ENCODE measurements at regions not wholly inside any gene's neighbourhood (a gene's known extent, or its start where the extent isn't known, plus 50 kb on each side); places are given as distances from the start of the nearest gene placed in this dataset.

DNA sequence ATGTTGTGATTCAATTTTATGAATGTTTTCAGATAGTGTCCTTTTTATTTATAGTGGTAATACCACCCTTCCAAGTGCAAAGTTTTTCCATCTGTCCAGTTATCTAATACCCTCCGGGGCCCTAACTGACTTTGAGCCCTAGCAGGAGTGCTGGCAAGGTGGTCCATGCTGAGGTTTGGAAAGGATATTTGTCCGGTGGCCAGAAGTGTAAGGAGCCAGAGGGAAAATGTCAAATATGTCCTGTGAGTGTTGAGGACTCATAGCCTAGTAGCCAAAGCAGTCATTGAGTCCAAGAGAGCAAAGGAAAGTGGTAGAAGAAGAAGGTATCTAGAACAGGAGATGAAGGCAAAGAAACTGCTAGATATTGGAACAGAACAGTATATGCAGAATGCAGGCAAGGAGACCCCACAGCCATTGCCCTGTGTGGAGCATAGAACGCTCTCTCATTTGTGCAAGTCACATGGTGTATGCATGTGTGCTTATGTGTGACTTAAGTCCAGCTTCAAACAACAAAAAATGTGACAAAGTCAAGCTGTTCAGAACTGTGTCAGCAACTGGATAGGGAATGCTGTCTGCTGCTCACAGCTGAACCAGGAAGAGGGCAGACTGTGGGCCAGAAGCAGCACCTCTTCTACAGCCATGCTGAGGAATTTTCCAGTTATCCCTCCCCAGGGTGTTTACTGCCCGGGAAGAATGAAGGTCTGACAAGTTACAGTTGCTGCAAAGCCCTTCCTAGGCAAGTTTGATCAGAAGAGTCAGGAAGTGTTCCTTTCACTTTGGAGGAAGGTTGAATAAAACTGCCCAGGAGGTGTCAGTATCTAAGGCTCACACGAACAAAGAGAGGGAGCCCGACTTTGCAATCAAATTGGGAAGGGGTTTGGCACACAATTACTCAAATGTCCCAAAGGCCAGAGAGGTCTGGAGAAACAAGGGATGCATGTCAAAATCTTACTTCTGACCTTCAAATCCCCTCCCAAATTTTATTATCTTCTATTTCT is 463.3 kb upstream of the DMAC1 start:
- DNase-seq: no peak

DNA sequence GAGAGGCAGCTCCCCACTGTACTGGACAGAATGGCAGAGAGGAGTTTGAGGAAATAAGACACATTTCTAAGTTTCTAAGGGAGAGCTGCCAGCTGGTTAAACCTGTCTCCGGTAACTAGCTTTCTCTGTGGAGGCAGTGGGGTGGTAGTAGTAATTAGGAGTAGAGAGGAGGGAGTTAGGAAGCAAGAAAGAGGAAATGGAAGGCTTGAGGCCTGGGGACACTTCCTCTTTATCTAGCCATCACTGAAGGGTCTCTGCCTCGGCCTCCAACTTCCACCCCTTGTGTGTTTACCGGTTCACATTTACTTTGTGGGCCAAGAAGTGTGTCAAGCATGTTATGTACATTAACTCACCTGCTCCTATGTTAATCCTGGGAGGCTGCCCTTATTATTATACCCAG is 462.2 kb upstream of the DMAC1 start:
- no peak for DNase-seq

DNA sequence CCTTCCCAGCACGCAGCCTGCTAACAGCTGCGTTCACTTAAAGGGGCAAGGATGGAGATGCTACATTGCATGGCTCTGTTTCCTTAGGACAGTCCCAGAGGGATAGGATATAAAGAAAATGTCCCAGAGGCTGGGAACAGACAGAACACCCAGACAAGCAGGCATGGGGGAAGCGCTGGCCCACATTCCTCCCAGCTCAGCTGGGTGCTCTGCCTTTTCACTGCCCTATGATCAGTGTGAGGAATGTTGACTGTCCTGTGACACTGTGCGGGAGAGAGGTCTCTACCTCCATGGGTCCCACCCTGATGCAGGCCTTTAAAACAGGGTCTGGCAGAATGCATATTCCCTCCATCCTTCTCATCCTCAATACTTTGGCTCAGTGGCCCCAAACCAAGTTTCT is 459.4 kb upstream of the DMAC1 start:
- no peak for DNase-seq

DNA sequence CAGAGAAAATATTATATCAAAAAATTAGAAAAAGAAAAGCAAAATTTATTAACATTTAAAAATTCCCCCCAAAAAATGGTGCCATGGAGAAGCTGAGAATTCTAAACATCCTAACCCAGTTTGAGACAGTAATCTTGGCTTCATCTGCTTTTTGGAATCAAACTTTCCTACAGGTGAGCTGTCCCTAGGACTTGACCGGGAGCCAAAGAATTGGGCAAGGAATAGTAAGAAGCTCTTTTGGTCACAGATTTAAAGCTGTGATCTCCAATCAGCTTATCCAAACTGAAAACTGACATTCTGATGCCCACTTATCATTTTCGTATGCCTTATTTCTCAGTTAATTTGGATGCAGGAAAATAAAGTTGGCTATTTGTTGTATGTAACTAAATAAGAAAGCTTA is 457.3 kb upstream of the DMAC1 start:
- no peak for DNase-seq

DNA sequence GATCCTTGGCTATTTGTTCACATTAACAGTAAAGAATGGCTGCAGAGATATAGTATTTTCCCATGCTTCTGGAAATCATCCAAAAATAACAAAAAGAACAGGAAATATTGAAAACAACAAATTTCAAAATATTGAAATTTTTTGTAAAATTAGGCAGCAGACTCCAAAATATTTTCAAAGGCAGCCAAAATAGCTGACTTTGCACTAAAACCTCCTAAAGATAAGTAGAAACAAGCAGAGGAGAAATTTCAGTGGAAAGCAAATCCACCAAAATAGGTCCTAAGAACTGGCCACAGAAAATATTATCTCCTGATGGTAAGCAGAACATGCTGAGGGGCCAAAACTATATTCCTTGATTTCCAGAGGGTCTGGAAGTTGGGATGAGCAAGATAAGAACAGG is 456.3 kb upstream of the DMAC1 start:
- DNase-seq: no peak

DNA sequence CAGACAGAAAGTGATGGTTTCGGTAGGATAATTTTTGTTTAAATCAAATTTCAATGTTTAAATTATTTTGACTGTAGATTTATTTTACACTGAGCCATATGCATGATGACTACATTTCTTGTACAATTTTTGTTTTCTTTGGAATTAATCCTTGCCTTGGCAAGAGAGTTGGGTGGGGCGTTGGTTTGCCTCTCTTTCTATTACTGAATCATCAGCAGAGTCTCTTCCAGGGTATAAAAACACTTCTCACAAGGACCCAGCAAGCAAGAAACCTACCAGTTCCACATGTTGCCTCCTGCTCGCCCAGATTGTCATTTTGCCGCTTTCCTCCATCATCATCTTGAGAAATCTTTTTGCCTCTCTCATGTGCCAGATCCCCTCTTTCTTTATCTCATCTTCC is 455.0 kb upstream of the DMAC1 start:
- DNase-seq: no peak

DNA sequence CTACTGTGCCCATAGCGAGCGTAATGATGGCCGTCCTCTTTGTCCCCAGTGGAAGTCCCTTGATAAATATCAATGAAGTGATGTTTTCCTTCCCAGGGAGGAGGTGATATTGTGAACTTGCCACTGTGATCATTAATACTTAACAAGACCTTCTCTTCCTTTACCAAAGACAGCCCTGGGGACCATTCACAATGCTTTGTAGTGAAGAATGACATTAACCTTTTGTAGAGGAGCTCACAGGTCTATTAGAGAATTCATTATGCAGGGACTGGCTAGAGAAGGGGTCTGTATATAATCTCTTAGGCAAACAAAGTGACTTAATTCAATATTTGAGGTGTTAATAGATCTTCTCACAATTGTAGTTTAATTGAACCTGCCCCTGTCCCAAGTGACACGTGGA is 452.9 kb upstream of the DMAC1 start:
- no peak for DNase-seq

DNA sequence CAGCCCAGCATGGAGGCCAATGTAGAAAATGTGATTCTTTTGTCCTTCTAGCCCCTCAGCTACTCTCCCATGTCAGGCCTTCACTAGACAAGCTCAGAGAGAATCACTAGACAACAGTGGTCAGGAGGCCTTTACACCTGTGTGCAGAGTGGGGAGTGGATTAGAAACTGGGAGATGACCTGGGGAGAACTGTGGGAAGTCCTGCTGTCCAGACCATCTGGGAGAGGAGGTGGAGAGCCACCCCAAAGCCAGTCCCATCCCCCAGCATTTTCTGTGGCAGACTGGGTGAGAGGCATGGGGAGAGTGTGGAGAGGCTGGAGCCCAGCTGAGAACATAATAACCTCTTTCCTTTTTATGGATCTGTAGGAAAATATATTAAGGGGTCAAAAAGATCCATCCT is 452.0 kb upstream of the DMAC1 start:
- DNase-seq: no peak

DNA sequence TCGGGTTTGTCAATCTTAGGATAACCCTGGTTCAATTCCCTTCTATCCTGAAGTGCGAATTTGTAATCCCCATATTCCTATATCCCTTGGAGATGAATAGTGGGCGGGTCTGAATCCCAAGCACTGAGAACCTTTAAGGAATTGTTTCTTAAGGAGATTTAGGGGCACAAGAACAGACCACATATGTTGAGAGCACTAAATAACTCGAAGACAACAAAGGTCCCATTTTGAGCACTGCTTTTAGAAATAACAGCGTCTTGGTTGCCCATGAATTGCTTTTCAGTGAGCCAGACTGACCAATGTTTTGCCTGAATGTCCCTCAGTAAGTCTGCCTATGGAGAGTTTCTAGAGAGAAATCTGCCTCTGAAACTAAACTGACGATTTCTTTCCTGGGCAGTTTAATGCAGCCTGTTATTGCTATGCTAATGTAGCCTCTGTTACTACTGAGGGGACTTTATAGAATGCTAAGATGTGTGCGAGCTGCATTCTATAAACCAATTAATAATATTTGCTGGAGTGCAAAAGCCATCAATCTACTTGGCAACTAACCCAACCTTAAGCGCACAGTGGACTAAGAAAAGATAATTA is 445.0 kb upstream of the DMAC1 start:
- no peak for DNase-seq

DNA sequence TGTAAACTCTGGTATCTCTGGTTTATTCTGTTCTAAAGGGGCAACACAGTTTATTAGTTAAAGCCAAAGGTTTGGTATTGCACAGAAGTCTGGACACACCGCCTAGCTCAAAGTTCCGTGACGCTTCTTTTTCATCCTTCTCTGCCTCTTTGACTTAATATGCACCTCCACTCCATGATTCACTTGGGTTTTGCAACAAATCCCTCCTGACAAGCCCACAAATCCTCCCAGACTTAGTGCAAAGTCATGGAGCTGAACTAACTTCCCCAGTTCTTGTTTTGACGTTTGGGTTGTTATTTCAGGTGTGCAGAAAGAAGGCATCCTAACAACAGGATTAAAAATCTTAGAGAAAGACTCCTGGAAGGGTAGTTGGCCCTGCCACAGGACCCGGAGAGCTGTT is 441.6 kb upstream of the DMAC1 start:
- no peak for DNase-seq

DNA sequence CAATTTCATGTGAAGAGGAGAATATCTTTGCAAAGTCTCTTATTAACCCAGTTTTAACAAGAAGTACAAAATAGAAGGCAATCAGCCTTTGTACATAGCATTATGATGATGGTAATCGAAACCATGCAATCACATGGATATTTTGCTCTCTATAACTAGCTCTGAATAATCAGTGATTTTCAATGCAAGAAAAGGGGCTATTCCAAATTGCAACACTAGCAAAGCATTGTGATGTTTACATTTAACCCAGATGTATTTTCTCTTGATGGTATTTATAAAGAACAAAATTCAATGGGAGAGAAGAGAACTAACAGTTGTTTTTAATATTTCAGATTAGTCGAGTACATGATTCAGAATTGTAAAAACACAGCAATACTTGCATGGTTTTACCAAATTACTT is 437.5 kb upstream of the DMAC1 start:
- DNase-seq: no peak

DNA sequence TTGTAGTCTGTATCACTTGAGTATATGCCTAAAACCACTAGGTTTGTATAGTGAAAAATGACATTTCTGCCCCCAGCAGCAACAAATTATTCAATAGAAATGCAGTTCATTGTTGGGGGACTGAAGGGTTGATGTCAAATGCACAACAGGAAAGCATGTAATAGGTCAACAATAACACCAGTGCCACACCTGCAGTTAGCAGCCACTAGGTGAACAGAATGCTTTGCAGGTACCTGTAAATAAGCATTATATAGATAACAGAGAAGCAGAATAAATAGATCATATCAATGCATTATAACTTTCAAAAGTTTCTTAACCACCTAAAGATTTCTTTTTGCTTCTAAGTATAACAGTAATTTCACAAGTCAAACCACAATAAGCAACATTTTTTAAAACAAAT is 435.9 kb upstream of the DMAC1 start:
- DNase-seq: no peak

DNA sequence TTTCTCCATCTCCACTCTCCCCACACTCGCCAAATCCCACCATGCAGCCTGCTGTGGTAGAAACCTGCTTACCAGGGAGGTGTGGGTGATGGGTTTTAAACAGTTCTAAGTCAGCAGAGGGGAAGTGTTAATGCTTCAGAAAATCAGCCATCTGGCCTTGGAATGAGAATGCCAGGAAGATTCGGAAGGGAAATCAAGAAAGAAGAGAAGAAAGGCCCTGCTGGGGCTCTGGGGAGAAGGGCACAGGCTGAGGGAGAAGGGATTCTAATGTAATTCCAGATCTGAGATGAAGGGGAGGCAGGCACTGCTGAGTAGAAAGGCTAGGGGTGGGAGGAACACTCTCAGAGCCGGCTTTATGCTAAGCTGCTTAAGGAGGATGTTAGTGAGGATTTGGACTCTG is 434.7 kb upstream of the DMAC1 start:
- DNase-seq: no peak

DNA sequence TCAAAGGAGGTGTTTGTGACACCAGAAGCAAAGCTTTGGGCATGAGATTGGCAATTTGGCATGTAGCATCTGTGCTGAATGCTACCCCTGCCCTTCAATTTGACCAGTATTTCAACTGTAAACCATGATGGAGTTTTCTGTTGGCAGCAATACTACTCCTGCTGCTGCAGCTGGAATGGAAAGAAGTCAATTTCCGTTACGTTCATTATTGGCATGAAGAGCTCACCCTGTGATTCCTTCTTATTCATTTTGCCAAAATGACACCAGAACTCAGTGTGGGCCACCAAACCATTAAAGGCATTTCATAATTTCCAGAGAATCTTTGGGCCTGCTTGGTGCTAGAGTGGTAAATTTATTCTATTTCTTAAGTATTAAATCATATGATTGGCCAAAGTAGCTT is 433.1 kb upstream of the DMAC1 start:
- no peak for DNase-seq

DNA sequence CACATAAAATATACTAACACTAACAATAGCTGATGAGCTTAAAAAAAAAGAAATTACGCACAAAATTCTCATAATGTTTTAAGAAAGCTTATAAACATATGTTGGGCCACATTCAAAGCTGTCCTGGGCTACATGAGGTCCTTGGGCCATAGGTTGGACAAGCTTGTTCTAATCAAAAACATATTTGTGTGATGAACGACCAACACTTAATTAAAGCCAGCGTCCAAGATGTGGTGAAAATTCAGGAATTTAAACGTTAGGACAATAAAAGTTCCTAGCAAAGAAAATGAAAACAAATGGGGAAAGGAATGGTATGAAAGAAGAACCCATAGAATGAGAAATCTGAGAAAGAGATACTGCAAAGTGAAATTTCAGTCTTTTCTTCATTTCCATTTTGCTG is 429.6 kb upstream of the DMAC1 start:
- DNase-seq: no peak

DNA sequence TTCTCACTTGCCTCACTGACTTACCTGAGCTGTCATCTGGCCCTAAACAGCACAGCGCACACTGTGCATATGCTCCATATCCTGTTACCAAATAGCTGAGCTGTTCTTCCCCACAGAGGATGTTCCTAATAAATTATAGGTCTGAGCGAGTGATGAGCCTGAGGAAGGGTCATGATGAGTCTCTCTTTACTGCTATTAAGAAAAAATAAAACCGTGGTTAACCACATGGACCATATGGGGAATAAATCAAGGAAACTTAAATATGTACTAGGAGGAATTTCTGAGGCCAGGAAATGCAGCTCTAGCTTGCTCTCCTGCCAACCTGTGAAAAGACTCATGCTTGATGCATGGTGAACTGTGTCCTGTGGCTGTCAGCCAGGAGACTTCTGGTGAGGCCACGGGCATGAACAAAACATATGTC is 424.8 kb upstream of the DMAC1 start:
- no peak for DNase-seq

DNA sequence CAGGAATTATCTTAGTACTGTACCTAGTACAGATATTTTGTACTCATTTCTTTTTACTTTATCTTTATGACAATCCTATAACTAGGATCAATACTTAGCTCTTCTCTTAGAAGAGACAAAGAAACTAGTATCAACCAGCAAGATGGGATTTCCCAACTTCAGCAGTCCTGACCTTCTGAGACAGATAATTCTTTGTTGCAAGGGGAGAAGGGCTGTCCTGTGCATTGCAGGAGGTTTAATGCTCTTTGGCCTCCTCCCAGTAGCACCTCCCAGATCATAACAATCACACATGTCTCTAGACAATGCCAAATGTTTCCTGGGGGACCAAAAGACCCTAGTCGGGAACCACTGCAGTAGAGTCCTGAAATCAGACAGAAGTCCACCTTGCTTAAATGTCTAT is 424.3 kb upstream of the DMAC1 start:
- no peak for DNase-seq

DNA sequence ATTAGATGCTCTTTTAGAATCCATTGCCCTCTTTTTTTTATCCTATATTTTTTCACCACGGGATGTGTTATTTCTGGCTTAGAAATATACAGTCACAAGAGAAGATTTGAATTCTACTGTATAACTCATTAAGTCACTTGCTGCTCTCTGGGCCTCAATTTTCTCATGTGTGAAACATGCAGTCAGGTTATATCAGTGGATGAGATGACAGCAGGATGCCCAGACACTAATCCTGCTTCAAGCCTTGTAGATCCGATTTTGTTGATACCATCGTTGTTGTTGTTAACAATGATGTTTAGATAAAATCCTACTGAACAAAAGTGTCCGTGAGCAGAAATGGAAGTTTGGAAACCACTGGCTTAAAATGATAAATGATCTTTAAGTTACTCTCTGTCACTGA is 421.9 kb upstream of the DMAC1 start:
- DNase-seq: no peak

DNA sequence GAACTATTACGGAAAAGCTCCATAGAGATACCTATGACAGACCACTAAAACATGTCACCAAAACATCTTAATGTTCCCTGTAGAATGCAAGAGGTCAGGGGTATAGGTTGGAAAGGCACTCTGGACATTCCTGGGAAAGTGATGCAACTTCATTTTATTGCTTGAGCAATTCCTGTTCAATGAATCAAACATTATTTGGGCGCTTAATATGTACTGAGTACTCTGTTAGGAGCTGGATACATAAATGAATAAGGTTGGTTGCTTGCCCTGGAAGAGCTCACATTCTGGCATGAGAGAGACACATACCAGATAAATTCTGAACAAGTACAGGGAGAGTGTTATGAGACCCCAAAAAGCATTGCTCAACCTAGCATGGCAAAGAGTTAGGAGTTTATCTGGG is 408.9 kb upstream of the DMAC1 start:
- no peak for DNase-seq

DNA sequence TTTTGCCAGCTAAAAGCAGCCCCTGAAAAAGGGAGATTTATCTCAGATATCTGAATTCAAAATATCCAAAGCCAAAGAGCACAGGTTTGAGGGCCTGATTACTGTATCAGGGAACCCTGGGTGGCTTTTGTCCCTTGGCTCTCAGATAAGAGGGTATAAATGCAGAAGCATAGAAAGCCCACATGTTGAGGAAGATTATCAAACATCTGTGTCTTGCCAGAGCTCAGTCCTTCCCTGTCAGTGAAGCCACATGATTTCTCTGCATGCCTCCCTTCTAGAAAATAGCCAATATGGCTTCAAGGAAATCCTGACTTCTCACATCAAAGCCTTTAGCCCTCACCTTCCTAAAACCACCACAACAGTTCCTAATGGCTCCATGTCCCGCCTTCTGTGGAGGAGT is 408.0 kb upstream of the DMAC1 start:
- no peak for DNase-seq

DNA sequence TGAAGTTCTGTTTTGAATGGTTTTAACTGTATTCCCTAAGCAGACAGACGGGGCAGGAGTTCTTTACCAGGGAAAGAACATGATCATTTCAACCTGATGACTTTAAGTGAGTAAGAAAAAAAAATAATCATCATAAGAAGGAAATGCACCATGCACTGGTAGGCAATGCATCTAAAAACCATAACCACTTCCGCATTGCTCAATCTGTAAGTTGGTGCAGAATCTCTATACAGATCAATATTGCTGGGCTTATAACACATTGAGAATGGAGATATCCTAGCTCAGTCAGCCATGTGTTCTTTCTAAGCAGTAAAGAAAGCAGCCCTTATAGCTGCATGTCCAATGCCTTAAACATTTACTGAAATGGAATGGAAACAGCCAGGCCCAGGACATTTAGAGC is 407.1 kb upstream of the DMAC1 start:
- peak; percentile 1 to 3 for DNase-seq

DNA sequence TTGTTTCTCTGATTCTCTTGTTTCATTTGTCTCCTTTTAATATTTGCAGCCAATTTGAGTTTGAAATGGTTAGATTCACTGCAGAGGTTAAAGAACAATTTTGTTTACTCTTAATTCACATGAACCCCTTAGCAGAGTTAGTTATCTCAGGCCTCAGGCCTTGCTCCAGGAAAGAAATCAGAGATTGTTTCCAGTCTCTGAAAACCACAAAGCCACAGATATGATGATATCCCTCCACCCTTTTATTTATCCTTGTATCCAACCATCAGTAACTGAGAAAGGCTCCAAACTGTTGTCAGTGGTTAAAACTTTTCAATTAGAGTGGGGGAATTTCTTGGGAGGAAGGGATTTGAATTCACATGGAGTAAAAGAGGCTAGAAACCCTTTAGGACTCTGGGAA is 406.0 kb upstream of the DMAC1 start:
- DNase-seq: no peak

DNA sequence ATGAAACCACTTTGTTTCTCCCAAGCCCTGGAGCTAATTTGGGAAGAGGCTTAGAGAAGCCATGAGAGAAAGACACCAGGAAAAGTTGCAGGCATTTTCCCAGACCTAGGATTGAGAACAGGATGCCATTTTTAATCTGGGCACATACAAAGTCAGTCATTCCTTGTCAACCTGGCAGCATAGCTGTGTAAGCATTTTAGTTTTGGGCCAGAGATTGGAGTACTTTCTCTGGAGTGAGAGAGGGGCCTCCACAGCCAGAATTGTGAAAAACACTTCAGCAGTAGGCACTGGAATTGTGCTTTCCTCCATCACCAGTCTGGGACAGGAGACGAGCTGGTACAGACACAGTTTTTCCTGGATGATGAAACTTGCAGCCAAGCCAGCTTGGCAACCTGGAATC is 390.3 kb upstream of the DMAC1 start:
- no peak for DNase-seq

DNA sequence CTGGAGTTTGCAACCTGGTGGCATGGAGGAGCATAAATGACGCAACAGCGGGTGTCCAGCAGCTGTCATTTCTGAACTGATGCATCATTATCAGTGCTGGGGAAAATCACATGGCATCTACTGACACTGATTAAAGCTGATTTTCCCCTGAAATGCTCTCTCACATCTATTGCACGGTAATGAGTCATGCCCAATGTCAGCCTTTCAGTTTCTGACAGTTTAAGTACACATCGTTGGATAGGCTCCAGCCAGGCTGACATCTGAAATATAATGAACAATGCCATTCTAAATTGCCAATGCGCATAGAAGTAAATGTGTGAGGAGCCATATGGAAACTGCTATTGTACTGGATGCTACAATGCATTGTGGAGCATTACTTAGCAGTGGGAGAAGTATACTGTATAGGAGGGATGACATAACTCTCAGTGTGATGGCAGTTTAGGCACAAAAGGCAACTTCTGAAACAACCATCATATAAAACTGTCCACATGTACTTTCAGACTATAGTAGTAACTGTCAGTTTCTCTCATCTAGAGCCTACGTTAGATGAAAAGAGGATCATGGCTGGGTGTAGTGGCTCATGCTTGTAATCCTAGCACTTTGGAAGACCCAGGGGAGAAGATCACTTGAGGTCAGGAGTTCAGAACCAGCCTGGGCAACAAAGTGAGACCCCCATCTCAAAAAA is 389.3 kb upstream of the DMAC1 start:
- DNase-seq: no peak

Data from AML-193 (cell line).